ENCODE measurements at regions not wholly inside any gene's neighbourhood (a gene's known extent, or its start where the extent isn't known, plus 50 kb on each side); places are given as distances from the start of the nearest gene placed in this dataset.
A peak's percentile ranks its signal among the peaks of the same experiment; 100 is the strongest.
"Not testable (repeated sequence)": the region's sequence is repeated elsewhere in the genome, so short reads cannot be mapped to it uniquely, and the experiment has no call there.

- Mint-ChIP-seq H3K27ac (no peak overlapping the region), H3K9me3 (peaks cover 3 to 7% (median 4%) of the 10 kb centered on the region in 3 donors), H3K4me1 (no peaks in the 10 kb centered on the region), H3K4me3 (no peak overlapping the region), H3K27me3 (no peaks in the 10 kb centered on the region), H3K36me3 (no peaks in the 10 kb centered on the region)
Measured at GRCh38 chr10:18949391-18949790, 99.2 kb upstream of the MALRD1 start.

DNA sequence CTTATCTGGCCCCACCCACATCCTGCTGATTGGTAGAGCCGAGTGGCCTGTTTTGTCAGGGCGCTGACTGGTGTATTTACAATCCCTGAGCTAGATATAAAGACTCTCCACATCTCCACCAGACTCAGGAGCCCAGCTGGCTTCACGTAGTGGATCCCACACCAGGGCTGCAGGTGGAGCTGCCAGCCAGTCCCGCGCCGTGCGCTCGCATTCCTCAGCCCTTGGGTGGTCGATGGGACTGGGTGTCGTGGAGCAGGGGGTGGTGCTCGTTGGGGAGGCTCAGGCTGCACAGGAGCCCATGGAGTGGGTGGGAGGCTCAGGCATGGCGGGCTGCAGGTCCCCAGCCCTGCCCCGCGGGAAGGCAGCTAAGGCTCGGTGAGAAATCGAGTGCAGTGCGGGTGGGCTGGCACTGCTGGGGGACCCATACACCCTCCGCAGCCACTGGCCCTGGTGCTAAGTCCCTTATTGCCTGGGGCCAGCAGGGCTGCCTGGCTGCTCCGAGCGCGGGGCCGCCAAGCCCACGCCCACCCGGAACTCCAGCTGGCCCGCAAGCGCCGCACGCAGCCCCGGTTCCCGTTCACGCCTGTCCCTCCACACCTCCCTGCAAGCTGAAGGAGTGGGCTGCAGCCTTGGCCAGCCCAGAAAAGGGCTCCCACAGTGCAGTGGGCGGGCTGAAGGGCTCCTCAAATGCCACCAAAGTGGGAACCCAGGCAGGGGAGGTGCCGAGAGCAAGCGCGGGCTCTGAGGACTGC is 97.4 kb upstream of the MALRD1 start:
- not testable (repeated sequence) for H3K4me1 Mint-ChIP-seq, H3K4me3 Mint-ChIP-seq, H3K27ac Mint-ChIP-seq, H3K27me3 Mint-ChIP-seq, H3K36me3 Mint-ChIP-seq, H3K9me3 Mint-ChIP-seq

DNA sequence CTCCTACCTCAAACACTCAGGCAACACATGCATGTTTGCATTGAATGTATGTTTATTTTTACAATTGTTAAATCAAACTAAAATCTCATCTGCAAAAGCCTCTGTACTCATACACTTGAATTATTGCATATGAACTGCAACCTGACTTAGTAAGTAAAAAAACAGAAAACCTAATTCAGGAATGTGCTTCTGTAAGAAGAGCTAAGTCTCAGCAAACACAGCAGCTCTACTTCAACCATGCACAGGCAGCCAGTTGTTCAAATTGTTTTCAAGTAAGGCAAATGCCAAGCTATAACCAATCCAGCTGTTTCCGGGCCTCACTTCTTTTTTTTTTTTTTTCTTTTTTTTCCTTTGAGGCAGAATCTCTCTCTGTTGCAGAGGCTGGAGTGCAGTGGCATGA is 93.5 kb upstream of the MALRD1 start:
- H3K9me3 Mint-ChIP-seq: peaks cover 0 to 5% (median 2%) of the 10 kb centered on the region in 3 donors
- H3K27ac Mint-ChIP-seq: no peak overlapping the region
- no peaks in the 10 kb centered on the region for H3K4me1 Mint-ChIP-seq
- H3K36me3 Mint-ChIP-seq: no peaks in the 10 kb centered on the region
- no peak overlapping the region for H3K4me3 Mint-ChIP-seq
- H3K27me3 Mint-ChIP-seq: no peaks in the 10 kb centered on the region

- no peak overlapping the region for H3K27ac Mint-ChIP-seq
- peaks cover 1% of the 10 kb centered on the region for H3K36me3 Mint-ChIP-seq
- no peaks in the 10 kb centered on the region for H3K27me3 Mint-ChIP-seq
- peaks cover 3 to 8% (median 4%) of the 10 kb centered on the region in 3 donors for H3K9me3 Mint-ChIP-seq
- no peak overlapping the region for H3K4me3 Mint-ChIP-seq
- H3K4me1 Mint-ChIP-seq: no peaks in the 10 kb centered on the region
Measured at GRCh38 chr10:18959369-18959768, 89.2 kb upstream of the MALRD1 start.

GRCh38 chr10:18960466-18961079 is 88.0 kb upstream of the MALRD1 start:
- Mint-ChIP-seq H3K27me3 (no peaks in the 10 kb centered on the region), H3K36me3 (peaks cover 1% of the 10 kb centered on the region), H3K9me3 (peaks cover 4 to 11% (median 7%) of the 10 kb centered on the region in 3 donors), H3K27ac (no peak overlapping the region), H3K4me1 (no peaks in the 10 kb centered on the region), H3K4me3 (no peak overlapping the region)

DNA sequence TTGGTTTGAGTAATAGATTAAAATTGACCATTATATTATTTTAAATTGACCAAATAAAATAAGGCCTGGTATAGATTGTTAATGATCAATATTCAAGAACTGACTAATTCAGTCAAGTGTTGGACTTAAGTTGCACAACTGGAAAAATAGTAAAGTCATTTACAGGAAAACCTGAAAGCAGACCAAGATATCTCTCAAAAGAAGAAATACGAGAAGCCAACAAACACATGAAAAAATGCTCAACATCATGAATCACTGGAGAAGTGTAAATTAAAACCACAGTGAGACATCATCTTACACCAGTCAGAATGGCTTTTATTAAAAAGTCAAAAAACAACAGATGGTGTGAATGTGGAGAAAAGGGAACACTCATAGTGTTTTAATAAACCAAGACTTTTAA is 80.4 kb upstream of the MALRD1 start:
- no peaks in the 10 kb centered on the region for H3K4me1 Mint-ChIP-seq
- no peak overlapping the region for H3K4me3 Mint-ChIP-seq

GRCh38 chr10:18976696-18977251 is 71.8 kb upstream of the MALRD1 start:
- Mint-ChIP-seq H3K4me3 (no peak overlapping the region), H3K27me3 (no peaks in the 10 kb centered on the region), H3K4me1 (no peaks in the 10 kb centered on the region), H3K9me3 (peaks cover 2 to 3% (median 3%) of the 10 kb centered on the region in 3 donors), H3K27ac (no peak overlapping the region), H3K36me3 (no peaks in the 10 kb centered on the region)

More for the DNA sequence above, 80.4 kb upstream of the MALRD1 start:
- Mint-ChIP-seq H3K9me3 (peaks cover 3 to 12% (median 8%) of the 10 kb centered on the region in 3 donors), H3K27ac (no peak overlapping the region), H3K36me3 (no peaks in the 10 kb centered on the region), H3K27me3 (no peaks in the 10 kb centered on the region)

DNA sequence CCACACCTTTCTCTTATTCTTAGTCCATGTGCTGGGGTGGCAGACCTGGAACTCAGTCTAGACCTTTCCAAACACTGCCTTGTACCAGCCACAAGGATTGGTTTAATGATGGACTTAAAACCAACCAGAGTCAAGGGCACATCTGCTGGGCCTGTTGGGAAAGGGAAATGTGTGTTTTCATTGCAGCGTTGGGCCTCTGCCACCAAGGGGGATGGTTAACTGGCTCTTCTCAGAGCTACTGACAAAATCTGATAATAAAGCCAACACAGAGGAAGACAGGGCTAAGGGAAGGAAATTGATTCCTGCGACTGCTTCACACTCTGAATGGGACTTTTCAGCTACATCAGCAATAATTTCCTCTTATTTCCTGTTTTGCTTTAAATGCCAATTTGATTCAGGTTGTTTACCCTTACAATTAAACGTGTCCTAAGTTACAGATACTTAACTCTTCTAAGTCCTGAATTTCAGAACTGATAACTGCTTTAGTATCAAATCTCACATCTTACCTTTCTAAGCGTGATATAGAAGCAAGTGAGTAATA is 68.4 kb upstream of the MALRD1 start:
- Mint-ChIP-seq H3K9me3 (peaks cover 3 to 6% (median 3%) of the 10 kb centered on the region in 3 donors), H3K4me3 (peak overlapping the region in 1 of 4 donors; percentile 39), H3K27ac (no peak overlapping the region), H3K27me3 (no peaks in the 10 kb centered on the region), H3K36me3 (no peaks in the 10 kb centered on the region), H3K4me1 (no peaks in the 10 kb centered on the region)

DNA sequence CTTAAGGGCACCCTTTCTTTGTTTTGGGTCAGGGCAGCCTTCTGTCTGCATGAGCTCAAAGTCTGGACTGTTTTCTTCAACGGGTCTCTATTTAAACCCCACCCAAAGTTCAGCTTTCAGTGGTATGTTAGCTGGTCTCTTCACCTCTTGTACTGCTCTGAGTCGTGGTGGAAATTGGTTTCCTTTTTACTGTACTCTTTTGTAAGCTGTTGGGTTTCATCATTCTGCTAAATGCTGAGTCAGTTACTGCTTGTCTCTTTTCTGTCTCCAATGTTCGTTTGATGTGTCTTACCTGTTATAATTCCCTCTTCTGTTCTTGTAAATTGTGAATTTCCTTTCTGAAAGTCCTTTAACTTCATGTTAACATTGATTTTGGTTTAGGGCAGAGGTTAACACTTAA is 64.1 kb upstream of the MALRD1 start:
- Mint-ChIP-seq H3K4me3 (no peak overlapping the region), H3K27me3 (no peaks in the 10 kb centered on the region), H3K36me3 (no peaks in the 10 kb centered on the region), H3K27ac (no peak overlapping the region), H3K4me1 (no peaks in the 10 kb centered on the region), H3K9me3 (peaks cover 3 to 9% (median 4%) of the 10 kb centered on the region in 3 donors)

- Mint-ChIP-seq H3K27ac (no peak overlapping the region), H3K4me1 (no peaks in the 10 kb centered on the region), H3K4me3 (no peak overlapping the region), H3K27me3 (no peaks in the 10 kb centered on the region), H3K9me3 (peaks cover 3 to 7% (median 4%) of the 10 kb centered on the region in 3 donors), H3K36me3 (peaks cover 2% of the 10 kb centered on the region)
Measured at GRCh38 chr10:18988338-18988737, 60.3 kb upstream of the MALRD1 start.

All from IgD-negative memory B cell (primary cell).